OCI-LY3 (cell line): ENCODE measurements at regions not wholly inside any gene's neighbourhood (a gene's known extent, or its start where the extent isn't known, plus 50 kb on each side); places are given as distances from the start of the nearest gene placed in this dataset.
"Not testable (repeated sequence)": the region's sequence is repeated elsewhere in the genome, so short reads cannot be mapped to it uniquely, and the experiment has no call there.

Experiments
- H2AFZ ChIP-seq: fragments of 200-600, 300-600 bp; shearing (Covaris generic); 2 replicates; pipeline ENCODE4 v1.6.0; 2014; ENCODE audit warnings: antibody characterized with exemption, low read depth, low read length
- H3K27ac ChIP-seq: fragments of 200-600, 300-600 bp; sonication (generic); 2 replicates; pipeline ENCODE4 v1.5.1; 2014; ENCODE audit warnings: mild to moderate bottlenecking, low read length, moderate library complexity, mixed read lengths
- H3K27me3 ChIP-seq: fragments of 200-600, 300-600 bp; sonication (generic); 2 replicates; pipeline ENCODE4 v1.6.1; 2014; ENCODE audit warnings: low read depth, low read length, mixed read lengths
- H3K36me3 ChIP-seq: fragments of 200-600, 300-600 bp; sonication (generic); replicated peaks from 2 replicates; pipeline ENCODE3; 2014; ENCODE audit warnings: low read depth, low read length, mixed read lengths
- H3K4me1 ChIP-seq: fragments of 300-600, 200-600 bp; sonication (generic); 2 replicates; pipeline ENCODE4 v1.6.1; 2014; ENCODE audit warnings: low read length, mixed read lengths
- H3K4me2 ChIP-seq: fragments of 200-600, 300-600 bp; sonication (generic); 2 replicates; pipeline ENCODE4 v1.6.1; 2014; ENCODE audit warnings: low read length, mixed read lengths
- H3K4me3 ChIP-seq: fragments of 300-600, 200-600 bp; sonication (generic); 2 replicates; pipeline ENCODE4 v1.5.1; 2014; ENCODE audit warnings: antibody characterized with exemption, mild to moderate bottlenecking, low read length, moderate library complexity
- H3K79me2 ChIP-seq: fragments of 300-600, 200-600 bp; shearing (Covaris generic); 2 replicates; pipeline ENCODE4 v1.6.1; 2014; ENCODE audit warnings: mild to moderate bottlenecking, low read length, mixed read lengths
- H3K9ac ChIP-seq: fragments of 300-600, 200-600 bp; shearing (Covaris generic); 2 replicates; pipeline ENCODE4 v1.6.0; 2014; ENCODE audit warnings: mild to moderate bottlenecking, low read length, moderate library complexity
- H3K9me3 ChIP-seq: fragments of 200-600, 300-600 bp; shearing (Covaris generic); 2 replicates; pipeline ENCODE4 v1.6.1; 2014; ENCODE audit warnings: low read length, mixed read lengths; ENCODE audit not compliant: insufficient read depth
- H4K20me1 ChIP-seq: fragments of 200-600, 300-600 bp; sonication (generic); 2 replicates; pipeline ENCODE4 v1.6.1; 2016; ENCODE audit warnings: low read length, mixed read lengths; ENCODE audit not compliant: insufficient read depth
- CTCF ChIP-seq: fragments of 200-600, 300-600 bp; sonication (generic); IDR thresholded peaks from 2 replicates; pipeline ENCODE4 v1.5.1; 2014; ENCODE audit warnings: antibody characterized with exemption, low read length, low read depth
- EZH2phosphoT487 ChIP-seq: fragments of 200-600 bp; shearing (Covaris generic); IDR thresholded peaks from 2 replicates; pipeline ENCODE4 v1.6.1; 2018; ENCODE audit warnings: antibody characterized with exemption, mixed run types, low read depth

GRCh38 chr18:55685638-55686037 lies 97.6 kb upstream of the TCF4 start:
- Histone ChIP-seq H3K36me3 (no peaks in the 10 kb centered on the region), H2AFZ (no peak overlapping the region), H3K27ac (no peak overlapping the region), H3K4me2 (no peak overlapping the region), H3K4me3 (no peak overlapping the region), H3K9me3 (no peaks in the 10 kb centered on the region), H3K9ac (no peak overlapping the region), H4K20me1 (no peaks in the 10 kb centered on the region), H3K4me1 (no peaks in the 10 kb centered on the region), H3K79me2 (no peaks in the 10 kb centered on the region), H3K27me3 (no peaks in the 10 kb centered on the region)
- TF ChIP-seq CTCF (no peak), EZH2phosphoT487 (no peak)

GRCh38 chr18:55672574-55673361 lies 84.8 kb upstream of the TCF4 start:
- Histone ChIP-seq H3K9me3 (peaks cover 14% of the 10 kb centered on the region), H3K9ac (no peak overlapping the region), H3K4me2 (no peak overlapping the region), H4K20me1 (no peaks in the 10 kb centered on the region), H3K4me3 (no peak overlapping the region), H3K36me3 (peaks cover 4% of the 10 kb centered on the region), H3K27ac (no peak overlapping the region), H3K4me1 (no peaks in the 10 kb centered on the region), H2AFZ (no peak overlapping the region), H3K79me2 (no peaks in the 10 kb centered on the region), H3K27me3 (no peaks in the 10 kb centered on the region)
- TF ChIP-seq EZH2phosphoT487, result no peak
- no peak for TF ChIP-seq CTCF

GRCh38 chr18:55665506-55665905 lies 77.5 kb upstream of the TCF4 start:
- H3K9me3 ChIP-seq, result no peaks in the 10 kb centered on the region
- TF ChIP-seq EZH2phosphoT487, result no peak
- H3K4me3 ChIP-seq, result no peak overlapping the region
- H3K27me3 ChIP-seq, result no peaks in the 10 kb centered on the region
- H3K27ac ChIP-seq, result no peak overlapping the region
- H3K79me2 ChIP-seq, result no peaks in the 10 kb centered on the region
- no peaks in the 10 kb centered on the region for H3K4me1 ChIP-seq
- H3K4me2 ChIP-seq, result no peak overlapping the region
- no peak overlapping the region for H2AFZ ChIP-seq
- H3K36me3 ChIP-seq, result no peaks in the 10 kb centered on the region
- no peak overlapping the region for H3K9ac ChIP-seq
- H4K20me1 ChIP-seq, result no peaks in the 10 kb centered on the region

- H3K79me2 ChIP-seq, H4K20me1 ChIP-seq, H3K9ac ChIP-seq, H3K36me3 ChIP-seq, H3K4me1 ChIP-seq, H3K4me3 ChIP-seq, H3K9me3 ChIP-seq, H3K4me2 ChIP-seq, H3K27ac ChIP-seq, H2AFZ ChIP-seq, H3K27me3 ChIP-seq: not testable (repeated sequence)
Measured at GRCh38 chr18:55664758-55665400, 76.9 kb upstream of the TCF4 start.

GRCh38 chr18:55663891-55664290 lies 75.9 kb upstream of the TCF4 start:
- no peaks in the 10 kb centered on the region for H3K27me3 ChIP-seq
- H4K20me1 ChIP-seq, result no peaks in the 10 kb centered on the region
- H3K4me1 ChIP-seq, result no peaks in the 10 kb centered on the region
- no peak for TF ChIP-seq CTCF
- TF ChIP-seq EZH2phosphoT487, result no peak
- no peaks in the 10 kb centered on the region for H3K79me2 ChIP-seq
- no peak overlapping the region for H3K9ac ChIP-seq
- H3K4me2 ChIP-seq, result no peak overlapping the region
- no peak overlapping the region for H2AFZ ChIP-seq
- no peaks in the 10 kb centered on the region for H3K36me3 ChIP-seq
- no peak overlapping the region for H3K4me3 ChIP-seq
- no peaks in the 10 kb centered on the region for H3K9me3 ChIP-seq
- H3K27ac ChIP-seq, result no peak overlapping the region
